Kasumi-1 (cell line): ENCODE measurements at regions not wholly inside any gene's neighbourhood (a gene's known extent, or its start where the extent isn't known, plus 50 kb on each side); places are given as distances from the start of the nearest gene placed in this dataset.
"Not testable (repeated sequence)": the region's sequence is repeated elsewhere in the genome, so short reads cannot be mapped to it uniquely, and the experiment has no call there.

Experiments
- DNase-seq, 2 experiments: peaks; one replicate each; lab custom pipeline; 2025; lab: John Stamatoyannopoulos, UW

- DNase-seq = no peak
Observed at GRCh38 chr6:4677011-4677750, 99.0 kb upstream of the CDYL start.

GRCh38 chr6:4676016-4676415 is 100.2 kb upstream of the CDYL start:
- DNase-seq = no peak

- no peak for DNase-seq
Observed at GRCh38 chr6:4675121-4675520, 101.1 kb upstream of the CDYL start.

- DNase-seq = no peak
Observed at GRCh38 chr6:4673861-4674260, 102.3 kb upstream of the CDYL start.

GRCh38 chr6:4672772-4673171 is 103.4 kb upstream of the CDYL start:
- no peak for DNase-seq

- no peak for DNase-seq
Observed at GRCh38 chr6:4671587-4672115, 104.6 kb upstream of the CDYL start.

- no peak for DNase-seq
Observed at GRCh38 chr6:4670824-4671409, 105.3 kb upstream of the CDYL start.

GRCh38 chr6:4670290-4670689 is 105.9 kb upstream of the CDYL start:
- DNase-seq = no peak

GRCh38 chr6:4668271-4669179 is 107.7 kb upstream of the CDYL start:
- DNase-seq = no peak

- DNase-seq = no peak
Observed at GRCh38 chr6:4667591-4667990, 108.6 kb upstream of the CDYL start.

- DNase-seq = no peak
Observed at GRCh38 chr6:4666886-4667513, 109.2 kb upstream of the CDYL start.

- no peak for DNase-seq
Observed at GRCh38 chr6:4665489-4666417, 110.5 kb upstream of the CDYL start.

GRCh38 chr6:4664911-4665310 is 111.3 kb upstream of the CDYL start:
- no peak for DNase-seq

- DNase-seq = no peak
Observed at GRCh38 chr6:4664117-4664626, 112.0 kb upstream of the CDYL start.

GRCh38 chr6:4662886-4663285 is 113.3 kb upstream of the CDYL start:
- no peak for DNase-seq

GRCh38 chr6:4661391-4661790 is 114.8 kb upstream of the CDYL start:
- no peak for DNase-seq

- no peak for DNase-seq
Observed at GRCh38 chr6:4660377-4661321, 115.6 kb upstream of the CDYL start.

- not testable (repeated sequence) for DNase-seq
Observed at GRCh38 chr6:4659719-4660118, 116.5 kb upstream of the CDYL start.

- no peak for DNase-seq
Observed at GRCh38 chr6:4658486-4658885, 117.7 kb upstream of the CDYL start.

- DNase-seq = no peak
Observed at GRCh38 chr6:4656106-4656505, 120.1 kb upstream of the CDYL start.
